ENCODE measurements at regions not wholly inside any gene's neighbourhood (a gene's known extent, or its start where the extent isn't known, plus 50 kb on each side); places are given as distances from the start of the nearest gene placed in this dataset.

DNA sequence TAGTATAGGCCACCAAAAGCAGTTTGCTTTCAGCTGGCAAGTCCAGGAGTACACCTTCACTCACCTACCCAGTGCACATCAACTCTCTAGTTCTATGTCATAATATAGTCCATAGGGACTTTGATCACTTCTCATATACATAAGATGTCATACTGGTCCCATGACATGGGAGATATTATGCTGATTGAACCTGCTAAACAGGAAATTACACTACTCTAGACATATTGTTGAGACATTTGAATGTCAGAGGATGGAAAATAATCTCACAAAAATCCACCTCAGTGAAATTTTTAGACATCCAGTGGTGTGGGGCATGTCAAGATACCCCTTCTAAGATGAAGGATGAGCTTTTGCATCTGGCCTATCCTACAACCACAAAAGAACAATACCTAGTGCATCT lies 322.5 kb downstream of the EN1 start:
- peaks cover 9% of the 10 kb centered on the region for H3K9me3 Mint-ChIP-seq
- H3K27me3 Mint-ChIP-seq = peaks cover 1% of the 10 kb centered on the region
- H3K36me3 Mint-ChIP-seq = no peaks in the 10 kb centered on the region
- H3K4me3 Mint-ChIP-seq = no peak overlapping the region
- no peaks in the 10 kb centered on the region for H3K4me1 Mint-ChIP-seq
- H3K27ac Mint-ChIP-seq = no peak overlapping the region

DNA sequence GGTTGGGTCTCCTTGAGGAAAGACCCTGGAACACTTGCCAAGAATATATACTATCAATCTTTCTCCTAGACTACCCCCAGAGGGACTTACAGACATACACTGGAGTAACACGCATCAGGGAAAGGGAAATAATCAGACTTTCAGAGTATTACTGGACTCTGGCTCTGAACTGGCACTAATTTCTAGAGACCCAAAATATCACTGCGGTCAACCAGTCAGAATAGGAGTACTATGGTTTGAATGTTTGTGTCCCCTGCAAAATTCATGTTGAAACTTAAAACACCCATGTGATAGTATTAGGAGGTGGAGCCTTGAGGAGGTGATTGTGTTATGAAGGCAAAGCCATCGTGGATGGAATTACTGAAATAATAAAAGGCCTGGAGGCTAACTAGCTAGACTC lies 323.7 kb downstream of the EN1 start:
- Mint-ChIP-seq H3K4me3 (no peak overlapping the region), H3K36me3 (no peaks in the 10 kb centered on the region), H3K27me3 (no peaks in the 10 kb centered on the region), H3K4me1 (no peaks in the 10 kb centered on the region), H3K27ac (no peak overlapping the region), H3K9me3 (peaks cover 9% of the 10 kb centered on the region)

DNA sequence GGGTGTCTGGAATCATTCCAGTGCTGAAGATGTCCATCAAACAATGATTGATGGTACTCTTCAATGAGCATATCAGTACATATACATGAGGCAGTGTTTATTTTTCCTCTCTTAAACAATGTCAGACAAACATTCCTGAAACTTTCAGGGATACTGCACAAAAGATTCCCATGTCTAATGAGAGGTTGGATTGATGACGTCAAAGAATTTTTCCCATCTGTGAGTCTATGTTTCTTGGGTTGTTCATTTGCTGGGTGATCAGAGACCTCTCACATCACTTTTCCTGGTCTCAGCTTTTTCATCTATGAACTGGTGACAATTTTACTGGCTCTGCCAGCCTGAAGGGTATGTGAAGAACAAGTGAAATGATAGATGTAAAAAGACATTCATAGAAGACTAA lies 325.5 kb downstream of the EN1 start:
- Mint-ChIP-seq H3K27ac (no peak overlapping the region), H3K27me3 (no peaks in the 10 kb centered on the region), H3K4me3 (no peak overlapping the region), H3K36me3 (no peaks in the 10 kb centered on the region), H3K4me1 (no peaks in the 10 kb centered on the region), H3K9me3 (peaks cover 13% of the 10 kb centered on the region)

DNA sequence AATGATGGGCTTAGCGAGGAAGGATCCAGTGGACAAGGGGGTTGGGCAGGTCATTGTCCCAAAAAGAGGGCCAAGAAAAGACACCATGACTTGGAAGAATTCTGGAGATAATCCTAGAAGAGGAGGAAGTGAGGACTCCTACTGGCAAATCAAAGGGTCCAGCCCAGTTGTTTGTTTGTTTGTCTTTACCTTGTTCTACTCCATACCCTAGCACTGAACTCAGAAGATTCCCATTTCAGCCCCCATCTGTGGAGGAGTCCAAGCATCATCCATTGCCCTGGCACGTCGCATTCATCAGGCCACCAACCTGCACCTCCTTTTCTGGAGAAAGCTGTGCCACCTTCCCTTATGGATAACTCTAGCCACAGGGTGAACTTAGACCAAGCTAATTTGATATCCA lies 326.2 kb downstream of the EN1 start:
- no peak overlapping the region for H3K4me3 Mint-ChIP-seq
- H3K36me3 Mint-ChIP-seq = no peaks in the 10 kb centered on the region
- H3K9me3 Mint-ChIP-seq = peaks cover 15% of the 10 kb centered on the region
- no peaks in the 10 kb centered on the region for H3K27me3 Mint-ChIP-seq
- no peaks in the 10 kb centered on the region for H3K4me1 Mint-ChIP-seq
- H3K27ac Mint-ChIP-seq = no peak overlapping the region

DNA sequence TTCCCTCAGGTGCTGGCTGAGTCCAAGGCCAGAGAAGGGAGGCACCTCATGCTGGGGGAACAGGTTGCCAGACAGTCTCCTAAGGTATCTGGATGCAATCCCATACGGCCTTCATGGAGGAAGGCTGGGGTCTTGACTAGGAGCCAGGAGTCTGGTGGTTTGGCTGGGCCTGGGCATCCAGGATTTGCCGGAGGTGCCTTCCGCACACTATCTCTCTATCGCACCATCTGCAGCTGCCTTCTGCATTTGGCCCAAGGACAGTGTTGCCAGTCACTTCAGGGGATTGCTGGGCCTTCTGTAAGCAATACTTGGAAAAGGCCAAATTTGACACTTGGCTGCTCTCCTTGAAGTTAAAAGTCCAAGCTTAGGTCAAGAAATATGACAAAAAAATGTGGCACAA lies 327.2 kb downstream of the EN1 start:
- H3K4me3 Mint-ChIP-seq = no peak overlapping the region
- H3K27me3 Mint-ChIP-seq = no peaks in the 10 kb centered on the region
- H3K36me3 Mint-ChIP-seq = no peaks in the 10 kb centered on the region
- H3K4me1 Mint-ChIP-seq = no peaks in the 10 kb centered on the region
- H3K27ac Mint-ChIP-seq = no peak overlapping the region
- peaks cover 15% of the 10 kb centered on the region for H3K9me3 Mint-ChIP-seq

DNA sequence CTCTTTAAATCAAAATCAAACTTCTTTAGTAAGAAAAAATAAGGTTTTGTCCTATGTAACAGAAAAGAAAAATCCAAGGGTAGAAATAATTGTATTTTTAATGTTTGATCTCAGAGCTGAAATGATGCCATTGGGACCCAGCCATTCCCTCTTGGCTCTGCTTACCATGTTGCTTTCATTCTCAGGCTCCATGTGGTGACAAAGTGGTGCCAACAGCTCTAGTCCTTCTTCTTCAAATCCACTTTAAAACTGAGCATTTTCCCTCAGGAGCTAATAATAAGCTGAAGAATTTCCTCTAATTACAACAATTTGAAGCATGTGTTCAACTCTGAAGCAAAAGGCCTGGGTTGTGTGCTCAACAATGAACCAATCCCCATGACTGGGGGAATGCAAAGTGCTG lies 327.9 kb downstream of the EN1 start:
- Mint-ChIP-seq H3K27ac (no peak overlapping the region), H3K4me3 (no peak overlapping the region), H3K9me3 (peaks cover 17% of the 10 kb centered on the region), H3K36me3 (no peaks in the 10 kb centered on the region), H3K4me1 (no peaks in the 10 kb centered on the region), H3K27me3 (peaks cover 1% of the 10 kb centered on the region)

DNA sequence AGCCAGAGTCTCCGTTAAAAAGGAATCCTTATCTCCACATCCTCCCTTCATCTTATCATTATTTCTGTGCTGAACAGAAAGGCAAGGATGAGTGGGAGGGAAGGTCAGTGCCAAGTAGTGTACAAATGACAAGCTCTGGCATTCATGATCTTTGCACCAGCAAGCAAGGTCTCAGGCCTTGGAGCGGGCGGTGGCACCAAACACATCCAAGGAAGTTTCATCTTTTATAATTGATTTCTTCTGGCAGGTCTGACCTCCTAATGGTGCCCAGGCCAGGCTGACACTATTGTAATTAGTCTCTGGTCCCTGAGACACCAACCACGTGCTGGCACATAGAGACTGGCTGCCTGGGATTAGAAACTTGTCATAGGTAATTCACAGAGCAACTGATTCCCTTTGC lies 336.6 kb downstream of the EN1 start:
- Mint-ChIP-seq H3K9me3 (peaks cover 6% of the 10 kb centered on the region), H3K4me3 (no peak overlapping the region), H3K27me3 (peaks cover 11% of the 10 kb centered on the region), H3K27ac (no peak overlapping the region), H3K36me3 (no peaks in the 10 kb centered on the region), H3K4me1 (no peaks in the 10 kb centered on the region)

DNA sequence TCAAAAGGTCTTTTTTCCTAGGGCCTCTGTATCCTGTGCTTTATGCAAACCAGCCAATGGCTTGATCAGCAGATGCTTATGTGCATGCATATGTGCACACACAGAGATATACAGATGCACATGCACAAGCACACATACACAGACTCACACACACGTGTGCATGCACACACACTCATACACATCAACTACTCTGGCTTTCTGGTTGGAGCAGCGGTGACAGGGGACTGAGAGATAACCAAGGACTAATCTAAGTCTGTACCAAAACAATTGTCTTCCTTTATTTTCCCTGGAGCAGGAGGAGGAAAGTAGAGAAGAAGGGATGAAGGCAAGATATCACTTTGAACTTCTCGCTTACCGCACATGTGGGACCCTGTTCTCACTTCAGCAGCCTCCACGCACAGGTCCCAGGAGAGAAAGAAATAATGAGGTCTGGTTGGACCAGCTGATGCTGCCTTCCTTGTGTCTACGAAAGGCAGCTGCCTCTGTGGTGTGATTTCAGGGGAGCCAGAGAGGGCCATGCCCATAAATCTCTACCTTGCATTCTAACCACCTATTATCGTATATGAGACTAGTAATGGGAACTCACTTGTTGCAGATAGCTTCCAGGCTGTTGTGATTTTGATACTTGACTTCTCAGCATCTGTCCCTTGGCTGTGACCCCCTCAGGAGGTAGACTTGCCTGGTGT lies 338.0 kb downstream of the EN1 start:
- Mint-ChIP-seq H3K4me3 (no peak overlapping the region), H3K36me3 (no peaks in the 10 kb centered on the region), H3K27ac (no peak overlapping the region), H3K9me3 (peaks cover 4% of the 10 kb centered on the region), H3K4me1 (no peaks in the 10 kb centered on the region), H3K27me3 (peaks cover 9% of the 10 kb centered on the region)

DNA sequence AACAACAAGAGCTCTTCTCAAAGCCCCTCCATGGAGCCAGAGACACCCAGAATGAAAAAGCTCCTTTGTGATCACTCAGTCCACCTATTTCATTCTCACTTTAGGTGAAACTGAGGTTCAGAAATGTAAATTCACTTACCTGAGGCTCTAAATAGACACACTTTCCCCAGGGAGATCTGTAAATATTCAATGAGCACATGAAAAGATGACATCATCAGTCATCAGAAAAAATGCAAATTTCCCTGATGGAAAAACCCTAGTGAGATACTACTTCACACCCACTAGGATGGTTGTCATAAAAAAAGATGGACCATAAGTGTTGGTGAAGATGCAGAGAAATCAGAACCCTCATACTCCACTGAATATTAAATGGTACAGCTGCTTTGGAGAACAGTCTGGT lies 339.2 kb downstream of the EN1 start:
- Mint-ChIP-seq H3K36me3 (no peaks in the 10 kb centered on the region), H3K27me3 (peaks cover 7% of the 10 kb centered on the region), H3K4me1 (no peaks in the 10 kb centered on the region), H3K9me3 (no peaks in the 10 kb centered on the region), H3K4me3 (no peak overlapping the region), H3K27ac (no peak overlapping the region)

DNA sequence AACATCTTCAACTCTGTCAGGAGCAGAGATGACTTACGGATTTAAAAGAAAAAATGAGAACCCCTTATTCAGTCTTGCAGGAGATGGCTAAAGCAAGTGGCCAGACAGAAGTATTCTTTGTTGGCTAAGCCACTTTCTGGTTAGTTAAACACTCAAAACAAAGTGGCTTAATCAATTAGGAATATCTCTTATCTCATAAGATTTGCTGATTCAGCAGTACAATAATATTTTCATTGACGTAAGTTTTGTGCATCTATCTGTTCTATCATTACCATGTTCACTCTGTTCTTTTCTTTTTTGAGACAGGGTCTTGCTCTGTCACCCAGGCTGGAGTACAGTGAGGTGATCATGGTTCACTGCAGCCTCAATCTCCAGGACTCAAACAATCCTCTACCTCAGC lies 342.0 kb downstream of the EN1 start:
- Mint-ChIP-seq H3K27ac (no peak overlapping the region), H3K4me3 (no peak overlapping the region), H3K4me1 (no peaks in the 10 kb centered on the region), H3K9me3 (no peaks in the 10 kb centered on the region), H3K36me3 (no peaks in the 10 kb centered on the region), H3K27me3 (peaks cover 7% of the 10 kb centered on the region)

DNA sequence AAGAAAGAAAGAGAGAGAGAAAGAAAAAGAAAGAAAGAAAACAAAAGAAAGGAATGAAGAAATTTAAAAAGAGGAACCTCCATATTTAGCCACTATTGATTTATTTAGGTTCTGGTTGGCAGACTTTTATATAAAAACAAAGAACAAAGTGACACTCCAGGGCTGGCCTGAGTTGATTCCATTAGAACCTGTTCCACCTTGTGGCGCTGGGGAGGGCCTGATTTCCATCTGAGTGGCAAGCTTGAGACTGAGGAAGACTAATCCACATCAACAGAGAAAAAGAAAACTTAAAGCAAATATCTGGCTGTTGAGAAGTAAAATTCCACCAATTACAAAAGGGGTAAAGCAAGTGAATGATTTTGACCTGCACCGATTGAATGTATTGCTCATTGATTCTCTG lies 345.3 kb downstream of the EN1 start:
- Mint-ChIP-seq H3K4me3 (no peak overlapping the region), H3K4me1 (no peaks in the 10 kb centered on the region), H3K27me3 (peaks cover 8% of the 10 kb centered on the region), H3K27ac (no peak overlapping the region), H3K36me3 (no peaks in the 10 kb centered on the region), H3K9me3 (no peaks in the 10 kb centered on the region)

DNA sequence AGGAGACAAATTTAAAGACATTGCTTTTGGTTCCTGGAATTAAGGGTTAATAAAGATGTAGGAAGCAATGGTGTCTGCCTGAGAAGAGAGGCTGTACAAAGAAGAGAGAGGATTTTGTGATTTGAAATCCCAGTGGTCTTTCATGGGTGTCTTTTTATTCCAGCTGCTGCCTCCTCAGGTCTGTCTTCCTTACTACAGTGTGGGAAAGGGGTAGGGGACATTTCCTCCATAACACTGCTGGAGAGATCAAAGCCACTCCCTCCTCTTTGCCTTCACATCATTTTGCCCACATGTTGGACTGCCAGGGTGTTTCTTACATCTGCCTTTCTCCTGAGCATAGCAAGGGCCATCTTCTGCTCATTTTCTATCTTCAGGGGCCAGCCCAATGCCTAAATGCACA lies 348.5 kb downstream of the EN1 start:
- peaks cover 5% of the 10 kb centered on the region for H3K27me3 Mint-ChIP-seq
- H3K4me3 Mint-ChIP-seq = no peak overlapping the region
- no peaks in the 10 kb centered on the region for H3K9me3 Mint-ChIP-seq
- no peaks in the 10 kb centered on the region for H3K4me1 Mint-ChIP-seq
- no peak overlapping the region for H3K27ac Mint-ChIP-seq
- no peaks in the 10 kb centered on the region for H3K36me3 Mint-ChIP-seq

DNA sequence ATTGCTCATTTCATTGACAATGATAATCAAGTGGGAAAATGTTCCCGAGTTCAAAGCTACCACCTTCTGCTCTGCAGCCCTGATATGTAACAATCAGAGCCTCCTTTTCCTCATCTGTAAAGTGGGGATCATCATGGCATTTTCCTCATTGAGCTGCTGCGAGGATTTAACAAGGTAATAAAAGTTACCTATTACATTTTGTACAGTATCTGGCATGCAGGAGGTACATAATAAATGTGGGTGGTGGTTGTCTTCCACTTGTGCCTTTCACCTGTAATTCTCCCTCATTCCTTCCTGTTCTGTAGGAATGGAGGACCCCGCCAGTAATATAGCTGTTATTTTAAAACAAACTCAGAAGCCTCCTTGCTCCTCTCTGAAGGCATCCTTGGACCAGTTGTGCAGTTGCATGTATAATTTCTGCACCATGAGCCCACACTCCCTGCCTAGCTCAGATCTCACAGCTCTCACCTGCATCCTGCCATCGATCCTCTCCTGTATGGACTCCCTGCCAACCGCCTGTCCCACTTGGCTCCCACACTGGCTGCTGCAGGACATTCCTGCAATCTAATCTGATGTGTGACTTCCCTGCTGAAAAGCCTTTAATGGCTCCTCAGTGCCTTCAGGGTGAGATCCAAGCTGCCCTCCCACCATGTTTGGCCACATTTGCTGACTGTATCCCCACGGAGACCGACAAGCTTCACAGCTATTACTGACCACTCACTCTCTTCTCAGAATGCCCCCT lies 350.4 kb downstream of the EN1 start:
- H3K4me1 Mint-ChIP-seq = no peaks in the 10 kb centered on the region
- H3K9me3 Mint-ChIP-seq = peaks cover 2% of the 10 kb centered on the region
- no peaks in the 10 kb centered on the region for H3K36me3 Mint-ChIP-seq
- no peak overlapping the region for H3K27ac Mint-ChIP-seq
- H3K4me3 Mint-ChIP-seq = no peak overlapping the region
- H3K27me3 Mint-ChIP-seq = peaks cover 6% of the 10 kb centered on the region

DNA sequence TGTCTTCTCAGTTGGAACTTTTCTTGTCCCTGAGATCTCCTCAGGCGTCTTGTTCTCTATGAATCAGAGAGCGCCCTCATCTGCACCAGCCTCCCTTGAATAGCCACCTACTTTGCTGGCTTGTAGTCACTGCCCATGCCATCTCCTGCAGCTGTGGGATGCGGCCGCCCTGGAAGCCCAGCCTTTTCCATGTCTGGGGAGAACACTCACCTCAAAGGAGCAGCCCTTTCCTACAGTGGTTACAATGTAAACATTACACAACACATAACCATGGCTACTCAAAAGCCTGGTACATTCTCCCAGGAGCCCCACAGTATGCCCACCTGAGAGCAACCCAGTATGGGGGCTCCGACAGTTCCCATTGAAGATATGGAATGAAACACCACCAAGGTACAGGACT lies 351.0 kb downstream of the EN1 start:
- H3K4me1 Mint-ChIP-seq = no peaks in the 10 kb centered on the region
- H3K4me3 Mint-ChIP-seq = no peak overlapping the region
- peaks cover 8% of the 10 kb centered on the region for H3K27me3 Mint-ChIP-seq
- H3K36me3 Mint-ChIP-seq = no peaks in the 10 kb centered on the region
- peaks cover 6% of the 10 kb centered on the region for H3K9me3 Mint-ChIP-seq
- no peak overlapping the region for H3K27ac Mint-ChIP-seq

DNA sequence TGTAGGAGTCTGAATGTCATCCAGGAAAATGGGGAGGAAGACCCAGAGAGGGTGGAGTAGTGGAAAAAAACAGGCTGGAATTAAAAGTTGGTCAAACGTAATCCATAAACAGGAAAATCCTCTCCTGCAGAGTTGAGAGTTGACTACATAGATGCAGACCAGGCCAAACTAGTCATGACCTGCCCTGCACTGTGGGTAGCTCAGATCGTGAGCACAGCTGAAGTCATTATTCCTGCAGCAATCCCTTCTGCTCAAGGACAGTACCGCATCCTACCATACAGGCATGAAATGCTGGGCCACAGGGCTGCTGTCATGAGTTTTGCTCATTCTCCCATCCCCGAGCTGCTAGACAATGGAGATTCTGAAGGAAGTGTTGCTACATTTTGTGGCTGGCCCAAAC lies 352.2 kb downstream of the EN1 start:
- Mint-ChIP-seq H3K4me3 (no peak overlapping the region), H3K36me3 (no peaks in the 10 kb centered on the region), H3K27me3 (peaks cover 11% of the 10 kb centered on the region), H3K9me3 (peaks cover 6% of the 10 kb centered on the region), H3K4me1 (no peaks in the 10 kb centered on the region), H3K27ac (no peak overlapping the region)

DNA sequence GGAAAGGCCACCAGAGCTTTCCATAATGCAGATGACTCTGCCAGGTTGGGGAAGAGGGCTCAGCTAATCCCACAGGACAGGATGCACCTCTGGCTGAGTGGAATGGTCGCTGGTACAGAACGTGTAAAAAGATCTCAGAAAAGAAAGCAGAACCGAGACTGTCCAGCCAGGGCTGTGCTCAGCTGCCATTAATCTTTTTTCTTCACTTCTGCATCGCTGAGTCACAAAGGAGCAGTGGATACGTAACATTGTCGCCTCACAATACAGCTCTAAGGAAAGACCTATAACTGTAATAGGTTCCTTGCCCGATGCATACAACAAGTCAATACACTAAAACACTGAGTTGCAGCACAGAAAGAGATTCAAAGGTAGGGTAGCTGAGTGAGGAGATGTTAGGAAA lies 354.2 kb downstream of the EN1 start:
- H3K9me3 Mint-ChIP-seq = peaks cover 6% of the 10 kb centered on the region
- H3K36me3 Mint-ChIP-seq = no peaks in the 10 kb centered on the region
- peaks cover 14% of the 10 kb centered on the region for H3K27me3 Mint-ChIP-seq
- no peak overlapping the region for H3K27ac Mint-ChIP-seq
- H3K4me1 Mint-ChIP-seq = no peaks in the 10 kb centered on the region
- no peak overlapping the region for H3K4me3 Mint-ChIP-seq

DNA sequence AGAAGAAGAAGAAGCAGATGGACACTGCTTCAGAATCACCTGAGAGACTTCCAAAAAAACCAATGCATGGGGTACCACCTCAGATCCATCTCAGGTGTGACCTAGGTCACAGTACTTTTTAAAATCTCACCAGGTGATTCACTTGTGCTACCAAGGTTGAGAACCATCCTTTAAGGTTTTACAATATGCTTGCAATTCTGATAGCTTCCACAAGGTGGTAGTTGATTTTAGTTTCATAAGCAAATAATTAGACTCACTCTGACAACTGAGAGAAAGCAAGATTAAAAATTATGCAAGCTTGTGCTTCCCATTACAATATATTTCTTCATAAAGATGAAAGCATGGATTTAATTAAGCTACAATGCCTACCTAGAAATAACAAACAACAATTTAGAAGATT lies 355.1 kb downstream of the EN1 start:
- Mint-ChIP-seq H3K36me3 (no peaks in the 10 kb centered on the region), H3K9me3 (peaks cover 6% of the 10 kb centered on the region), H3K27ac (no peak overlapping the region), H3K4me1 (no peaks in the 10 kb centered on the region), H3K27me3 (peaks cover 12% of the 10 kb centered on the region), H3K4me3 (no peak overlapping the region)

Data from activated naive CD4-positive, alpha-beta T cell treated with anti-CD3 and anti-CD28 coated beads, Interleukin-2, amount 50 U/mL, for 24 hours (primary cell).